Esophagus mucosa (tissue), 1 donor: ENCODE measurements at regions not wholly inside any gene's neighbourhood (a gene's known extent, or its start where the extent isn't known, plus 50 kb on each side); places are given as distances from the start of the nearest gene placed in this dataset.
"Not testable (repeated sequence)": the region's sequence is repeated elsewhere in the genome, so short reads cannot be mapped to it uniquely, and the experiment has no call there.

Source experiments
- ATAC-seq: fragments of 200-7000 bp; cut with Tn5 transposase; one replicate; pipeline ENCODE4 v1.9.1; 2020
- donor health status: DM: yes; HTN: yes; CAD: no.

DNA sequence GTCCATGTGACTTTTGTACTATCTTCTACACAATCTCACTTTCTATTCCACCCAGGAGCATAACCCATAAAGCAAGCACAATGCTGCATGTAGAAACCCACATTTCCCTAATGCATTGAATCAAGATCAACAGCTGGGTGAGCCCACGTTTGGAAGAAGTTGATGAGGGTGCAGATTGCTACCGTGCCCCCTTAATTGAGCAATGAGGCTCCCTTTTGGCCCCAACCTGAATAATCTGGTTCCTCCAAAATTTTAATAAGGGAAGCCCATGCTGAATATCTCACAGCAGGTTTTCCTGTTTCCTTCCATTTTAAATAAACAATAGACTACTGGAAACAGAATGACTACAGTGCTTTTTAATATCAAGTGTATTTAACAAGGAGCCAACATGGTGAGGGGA lies 403.6 kb upstream of the SGCG start:
- ATAC-seq, result no peak

DNA sequence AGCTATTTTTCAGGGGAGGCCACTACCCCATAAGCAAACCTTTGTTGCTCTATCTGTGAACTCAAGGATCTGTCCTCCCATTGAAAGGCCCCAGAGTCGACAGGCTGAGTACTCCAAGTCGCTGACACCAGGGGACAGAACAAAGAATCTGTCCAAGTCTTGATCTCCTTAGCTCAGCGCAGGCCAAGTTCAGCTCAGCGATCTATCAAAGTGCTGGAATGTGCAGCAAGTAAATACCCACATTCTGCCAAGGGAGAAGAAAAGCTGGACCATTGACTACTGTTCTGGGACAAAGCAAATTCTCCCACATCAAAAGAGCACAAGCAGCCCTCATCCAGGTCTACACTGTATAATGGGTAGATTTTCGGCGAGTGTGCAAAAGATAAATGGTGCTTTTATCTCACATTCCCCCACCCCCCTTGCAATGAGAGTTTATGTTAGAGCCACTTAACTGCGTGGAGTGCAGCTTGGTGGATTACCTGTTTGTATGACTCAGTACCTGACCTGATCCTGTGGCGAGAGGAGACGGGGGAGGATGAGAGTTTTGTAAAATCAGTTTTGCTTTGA lies 391.7 kb upstream of the SGCG start:
- peak; percentile 18 for ATAC-seq

DNA sequence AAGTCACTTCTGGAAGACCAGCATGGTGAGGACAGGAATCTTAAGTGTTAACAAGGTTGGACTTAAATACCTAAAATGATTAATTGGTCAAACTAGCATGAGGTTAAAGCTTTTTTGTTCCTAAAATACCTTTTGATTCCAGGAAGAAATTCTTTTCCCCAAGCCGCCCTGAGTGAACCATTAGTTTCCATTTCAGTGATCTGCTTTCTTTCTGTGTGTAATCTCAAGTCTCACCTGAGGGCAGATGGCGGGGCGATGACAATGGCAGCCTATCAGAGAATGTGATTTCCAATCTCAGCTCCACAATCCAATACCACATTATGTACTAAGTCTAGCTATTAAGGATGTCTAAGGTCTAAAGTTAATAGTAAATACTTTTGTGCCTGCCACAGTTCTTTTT lies 390.9 kb upstream of the SGCG start:
- ATAC-seq, result no peak

DNA sequence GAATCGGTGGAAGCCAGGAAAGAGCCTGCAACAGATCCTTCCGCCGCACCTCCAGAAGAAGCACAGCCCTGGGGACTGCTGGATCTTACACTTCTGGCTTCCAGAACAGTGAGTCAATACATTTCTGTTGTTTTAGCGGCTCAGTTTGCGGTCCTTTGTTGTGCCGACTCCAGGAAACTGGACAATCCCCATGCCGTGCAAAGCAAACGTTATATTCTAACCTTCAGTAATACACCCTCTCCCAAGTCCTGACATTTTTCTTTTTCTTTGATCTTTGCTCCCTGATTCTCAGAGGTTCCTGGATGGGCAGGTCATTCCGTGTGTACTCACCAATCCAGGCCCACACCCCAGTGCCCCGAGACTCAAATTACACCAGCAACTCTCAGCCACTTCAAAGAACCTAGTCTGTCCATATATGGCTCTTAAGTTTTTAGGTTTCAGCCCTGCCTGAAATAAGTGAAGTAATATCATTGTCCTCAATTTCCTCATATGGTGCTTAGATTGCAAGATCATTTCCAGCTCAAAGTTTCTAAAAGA lies 387.1 kb upstream of the SGCG start:
- peak; percentile 67 for ATAC-seq

DNA sequence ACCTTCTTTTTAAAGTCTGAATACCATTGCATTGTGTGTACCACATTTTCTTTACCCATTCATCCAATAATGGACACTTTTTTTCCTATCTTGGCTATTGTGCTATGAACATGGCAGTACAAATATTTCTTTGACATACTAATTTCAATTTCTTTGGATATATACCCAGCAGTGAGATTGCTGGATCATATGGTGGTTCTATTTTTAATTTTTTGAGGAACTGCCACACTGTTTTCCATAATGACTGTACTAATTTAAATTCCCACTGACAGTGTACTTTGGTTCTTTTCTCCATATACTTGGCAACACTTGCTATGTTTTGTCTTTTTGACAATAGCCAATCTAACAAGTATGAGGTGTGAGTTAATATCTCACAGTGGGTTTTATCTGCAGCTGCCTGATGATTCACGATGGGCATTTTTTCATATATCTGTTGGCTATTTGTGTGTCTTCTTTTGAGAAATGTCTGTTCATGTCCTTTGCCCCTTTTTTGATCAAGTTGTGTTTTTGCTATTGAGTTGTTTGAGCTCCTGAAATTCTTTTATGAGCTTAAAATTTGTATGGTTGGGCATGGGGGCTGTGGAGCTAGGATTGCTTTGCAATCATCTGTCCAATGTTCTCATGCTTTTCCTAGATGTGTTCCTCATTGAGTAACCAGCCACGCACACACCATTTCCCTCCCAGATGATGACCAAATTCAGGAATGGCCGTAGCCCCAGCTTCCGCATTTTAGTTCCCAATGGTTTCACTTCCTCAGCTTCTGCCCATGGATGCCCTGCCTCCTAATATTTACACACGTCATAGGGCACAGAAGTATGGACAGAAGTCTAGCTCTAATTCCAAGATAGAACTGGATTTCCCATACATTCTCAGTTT lies 380.0 kb upstream of the SGCG start:
- ATAC-seq, result no peak

DNA sequence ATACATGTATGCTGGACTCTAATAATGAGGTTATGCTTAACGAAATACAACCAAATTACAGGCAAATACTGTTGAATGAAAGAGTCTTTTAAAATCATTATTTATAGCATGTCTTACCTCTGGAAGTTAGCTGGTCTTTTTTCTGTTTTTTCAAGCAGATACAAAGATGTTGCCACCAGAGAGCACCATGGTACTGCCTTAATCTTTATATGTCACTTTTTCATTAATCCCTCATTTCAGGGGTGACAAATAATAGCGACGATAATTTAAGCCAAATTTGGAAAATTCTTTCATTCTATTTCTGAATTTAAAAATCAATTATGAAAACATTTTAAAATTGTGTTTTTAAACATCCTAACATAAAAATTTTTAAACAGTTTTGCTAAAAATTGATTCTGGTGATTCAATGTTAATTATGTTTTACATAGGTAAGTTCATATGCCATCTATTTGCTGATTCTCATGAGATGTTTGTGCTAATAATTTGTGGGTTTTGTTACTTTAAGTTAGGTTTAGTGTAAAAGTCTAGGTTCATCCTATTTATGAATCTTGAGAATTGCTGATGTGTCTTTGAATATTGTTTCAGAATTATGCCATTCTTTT lies 379.3 kb upstream of the SGCG start:
- ATAC-seq, result no peak

DNA sequence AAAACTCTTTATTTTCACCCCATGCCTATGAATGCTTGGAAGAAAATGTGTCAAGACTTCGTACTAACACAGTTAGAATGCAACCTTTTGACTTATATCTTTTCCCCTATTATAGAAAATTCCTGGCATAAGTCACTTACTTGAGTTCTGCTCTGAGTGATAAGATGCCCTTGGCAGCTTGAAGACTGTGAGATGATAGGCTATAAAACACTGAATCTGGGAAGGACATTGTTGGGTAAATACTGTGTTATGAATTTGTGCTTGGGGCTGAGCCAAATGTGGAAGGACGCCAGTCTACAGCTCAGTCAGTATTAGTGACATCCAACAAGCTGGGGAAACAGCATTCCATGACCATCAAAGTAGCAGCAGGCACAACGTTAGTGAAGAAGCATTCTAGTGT lies 368.0 kb upstream of the SGCG start:
- ATAC-seq, result no peak

DNA sequence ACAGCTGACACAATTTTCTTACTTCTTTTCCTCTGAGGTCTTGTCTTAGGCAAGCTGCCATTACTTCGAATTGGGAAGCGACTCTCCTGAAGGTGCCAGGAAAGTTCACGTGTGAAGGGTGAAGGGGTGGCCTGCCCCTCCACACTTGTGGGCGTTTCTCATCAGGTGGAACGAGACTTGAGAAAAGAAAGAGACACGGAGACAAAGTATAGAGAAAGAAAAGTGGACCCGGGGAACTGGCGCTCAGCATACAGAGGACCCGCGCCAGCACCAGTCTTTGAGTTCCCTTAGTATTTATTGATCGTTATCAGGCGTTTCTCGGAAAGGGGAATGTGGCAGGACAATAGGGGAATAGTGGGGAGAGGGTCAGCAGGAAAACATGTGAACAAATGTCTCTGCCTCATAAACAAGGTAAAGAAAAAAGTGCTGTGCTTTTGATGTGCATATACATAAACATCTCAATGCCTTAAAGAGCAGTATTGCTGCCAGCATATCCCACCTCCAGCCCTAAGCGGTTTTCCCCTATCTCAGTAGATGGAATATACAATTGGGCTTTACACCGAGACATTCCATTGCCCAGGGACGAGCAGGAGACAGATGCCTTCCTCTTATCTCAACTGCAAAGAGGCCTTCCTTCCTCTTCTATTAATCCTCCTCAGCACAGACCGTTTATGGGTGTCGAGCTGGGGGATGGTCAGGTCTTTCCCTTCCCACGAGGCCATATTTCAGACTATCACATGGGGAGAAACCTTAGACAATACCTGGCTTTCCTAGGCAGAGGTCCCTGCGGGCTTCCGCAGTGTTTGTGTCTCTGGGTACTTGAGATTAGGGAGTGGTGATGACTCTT lies 367.0 kb upstream of the SGCG start:
- ATAC-seq, result not testable (repeated sequence)

DNA sequence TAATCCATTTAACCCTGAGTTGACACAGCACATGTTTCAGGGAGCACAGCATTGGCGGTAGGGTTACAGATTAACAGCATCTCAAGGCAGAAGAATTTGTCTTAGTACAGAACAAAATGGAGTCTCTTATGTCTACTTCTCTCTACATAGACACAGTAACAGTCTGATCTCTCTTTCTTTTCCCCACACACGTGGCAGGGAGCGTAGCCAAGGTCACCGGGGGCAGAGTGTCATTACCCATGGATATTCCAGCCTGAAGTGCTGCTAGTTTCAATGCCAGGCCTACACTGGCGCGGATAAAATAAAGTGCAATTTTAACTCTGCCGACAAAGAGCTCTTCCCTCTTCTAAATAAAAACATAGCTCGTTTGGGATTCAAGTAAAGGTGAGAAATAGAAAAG lies 366.3 kb upstream of the SGCG start:
- not testable (repeated sequence) for ATAC-seq

DNA sequence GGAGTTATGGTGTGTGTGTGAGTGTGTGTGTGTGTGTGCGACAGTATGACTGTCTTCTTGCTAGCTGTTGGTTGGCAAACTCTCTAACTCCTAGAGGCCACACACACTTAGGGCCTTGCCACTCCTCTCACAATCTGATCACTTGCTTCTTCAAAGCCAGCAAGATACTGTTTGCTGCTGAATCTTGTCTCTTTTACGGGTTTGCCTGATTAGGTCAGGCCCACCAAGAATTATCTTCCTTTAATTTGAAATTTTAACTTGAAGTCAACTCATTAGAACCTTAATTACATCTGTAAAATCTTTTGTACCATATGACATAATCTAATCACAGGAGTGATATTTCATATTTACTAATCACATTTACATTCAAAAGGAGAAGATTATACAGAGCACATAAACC lies 359.2 kb upstream of the SGCG start:
- no peak for ATAC-seq

DNA sequence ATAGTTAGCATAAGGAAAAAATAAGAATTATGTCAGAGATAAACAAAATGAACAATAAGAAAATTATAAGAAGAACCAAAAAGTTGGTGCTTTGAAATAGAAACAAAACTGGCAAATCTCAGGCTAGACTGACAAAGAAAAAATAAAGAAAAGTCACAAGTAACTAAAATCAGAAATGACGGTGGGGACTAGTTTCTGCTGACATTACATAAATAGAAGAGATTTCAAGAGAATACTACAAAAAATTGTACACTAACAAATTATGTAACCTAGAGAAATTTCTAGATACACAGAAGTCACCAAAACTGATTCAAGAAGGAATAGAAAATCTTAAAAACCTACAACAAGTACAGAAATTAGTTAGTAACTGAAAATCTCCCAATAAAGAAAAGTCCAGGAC lies 355.6 kb upstream of the SGCG start:
- no peak for ATAC-seq

DNA sequence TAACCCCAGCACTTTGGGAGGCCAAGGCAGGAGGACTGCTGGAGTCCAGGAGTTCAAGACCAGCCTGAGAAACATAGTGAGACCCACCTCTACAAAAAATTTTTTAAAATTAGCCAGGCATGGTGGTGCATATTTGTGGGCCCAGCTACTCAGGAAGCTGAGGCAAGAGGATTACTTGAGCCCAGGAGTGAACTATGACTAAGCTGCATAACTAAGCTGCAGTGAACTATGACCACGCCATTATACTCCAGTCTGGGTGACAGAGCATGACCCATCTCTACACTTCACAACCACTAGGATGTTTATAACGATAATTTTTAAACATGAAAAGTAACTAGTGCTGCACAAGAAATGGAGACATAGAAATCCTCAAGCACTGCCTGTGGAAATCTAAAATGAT lies 352.7 kb upstream of the SGCG start:
- ATAC-seq, result peak; percentile 84

DNA sequence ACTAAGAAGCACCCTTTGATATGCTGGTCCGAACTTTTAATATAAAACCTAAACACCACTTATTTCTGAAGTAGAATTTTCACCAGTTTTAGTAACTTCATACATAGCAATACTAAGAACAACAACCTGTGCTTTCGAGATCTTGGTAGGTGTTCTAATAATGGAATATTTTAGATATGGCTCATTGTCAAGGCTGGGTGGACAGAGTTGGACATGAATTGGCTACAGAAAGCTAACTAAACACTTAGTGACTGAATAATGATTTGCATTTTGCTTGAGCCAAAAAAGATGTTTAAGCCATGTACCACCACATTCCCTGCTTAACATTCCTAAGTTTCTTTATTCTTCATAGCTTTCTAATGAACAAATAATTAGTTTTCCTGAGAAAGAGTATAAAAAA lies 344.3 kb upstream of the SGCG start:
- no peak for ATAC-seq

DNA sequence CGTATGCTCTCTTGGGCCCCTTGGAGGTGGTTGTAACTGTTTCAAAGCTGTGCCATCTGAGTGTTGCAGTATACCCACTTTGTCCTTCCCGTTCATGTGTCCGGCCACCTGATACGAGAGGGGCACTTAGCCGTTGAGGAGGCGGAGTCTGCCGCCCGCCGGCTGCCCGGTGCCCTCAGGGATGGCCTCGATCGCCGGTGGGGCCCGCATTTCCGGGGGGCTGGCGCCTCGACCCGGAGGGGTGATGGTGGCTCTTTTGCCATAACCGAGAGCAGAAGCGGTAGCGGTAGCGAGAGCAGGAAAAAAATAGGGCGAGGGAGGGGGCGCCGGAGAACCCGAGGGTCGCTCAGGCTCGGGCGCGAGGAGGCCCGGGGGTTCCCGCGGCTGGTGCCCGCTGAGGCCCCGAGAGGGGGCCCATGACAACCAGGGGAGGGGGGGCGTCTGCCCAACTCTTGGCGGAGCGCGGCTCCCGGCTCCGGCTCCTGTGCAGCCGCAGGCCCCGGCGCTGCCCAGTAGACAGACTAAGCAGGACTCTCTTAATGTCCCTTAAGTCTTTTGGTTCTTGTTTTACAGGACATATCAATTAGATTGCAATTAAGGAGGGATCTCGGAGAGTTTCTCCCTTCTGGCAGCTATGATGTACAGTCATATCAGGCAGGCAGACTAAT lies 342.7 kb upstream of the SGCG start:
- ATAC-seq, result no peak

DNA sequence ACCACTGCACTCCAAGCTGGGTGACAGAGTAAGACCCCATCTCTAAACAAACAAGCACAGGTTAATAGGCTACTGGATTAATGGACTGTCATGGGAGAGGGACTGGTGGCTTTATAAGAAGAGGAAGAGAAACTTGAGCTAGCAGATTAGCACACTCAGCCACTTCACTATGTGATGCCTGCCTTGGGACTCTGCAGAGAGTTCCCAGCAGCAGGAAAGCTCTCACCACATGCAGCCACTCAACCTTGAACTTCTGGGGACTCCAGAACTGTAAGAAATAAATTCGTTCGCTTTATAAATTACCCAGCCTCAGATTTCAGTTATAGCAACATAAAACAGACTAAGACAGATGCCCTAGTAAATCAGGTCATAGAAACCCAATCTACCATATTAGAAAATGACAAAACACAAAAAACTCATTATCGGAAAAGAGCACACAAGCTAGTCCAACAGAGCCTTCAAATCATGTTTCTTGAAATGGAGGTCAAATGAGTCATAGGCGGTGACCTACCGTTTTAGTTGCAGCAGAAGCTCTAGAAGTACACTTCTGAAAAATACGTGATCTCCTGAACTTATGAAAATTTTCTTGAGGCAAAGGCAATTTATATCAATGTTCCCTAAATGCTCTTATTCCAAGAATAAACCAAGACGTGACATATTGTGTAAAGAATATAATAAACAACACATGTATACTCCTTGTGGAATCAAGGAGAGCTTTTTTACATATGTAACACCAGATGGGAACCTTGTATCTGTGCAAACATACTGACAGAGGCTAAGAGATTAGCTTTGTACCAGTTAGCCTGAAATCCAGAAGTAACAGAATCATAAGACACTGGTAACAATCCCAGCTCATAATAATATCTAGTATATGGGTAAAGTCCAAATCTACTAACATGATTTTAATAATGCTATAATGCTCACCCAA lies 340.9 kb upstream of the SGCG start:
- no peak for ATAC-seq

DNA sequence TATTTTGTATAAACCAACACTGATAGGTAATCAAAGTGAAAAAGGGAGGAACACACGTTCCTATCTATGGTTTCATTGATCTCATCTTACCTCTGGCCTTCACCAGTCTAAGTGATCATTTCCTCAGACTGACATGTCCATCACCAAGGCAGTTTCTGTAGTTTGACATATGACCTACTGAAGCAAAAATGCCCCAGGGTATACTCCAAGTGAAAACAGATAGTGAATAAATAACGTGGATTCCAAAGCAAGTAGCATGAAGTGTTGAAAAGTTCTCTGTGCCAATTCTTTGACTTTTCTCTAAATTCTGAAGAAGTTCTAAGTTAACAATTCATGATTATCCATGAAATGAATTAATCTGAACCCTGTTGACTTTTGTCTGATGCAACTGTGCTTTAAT lies 334.2 kb upstream of the SGCG start:
- no peak for ATAC-seq

DNA sequence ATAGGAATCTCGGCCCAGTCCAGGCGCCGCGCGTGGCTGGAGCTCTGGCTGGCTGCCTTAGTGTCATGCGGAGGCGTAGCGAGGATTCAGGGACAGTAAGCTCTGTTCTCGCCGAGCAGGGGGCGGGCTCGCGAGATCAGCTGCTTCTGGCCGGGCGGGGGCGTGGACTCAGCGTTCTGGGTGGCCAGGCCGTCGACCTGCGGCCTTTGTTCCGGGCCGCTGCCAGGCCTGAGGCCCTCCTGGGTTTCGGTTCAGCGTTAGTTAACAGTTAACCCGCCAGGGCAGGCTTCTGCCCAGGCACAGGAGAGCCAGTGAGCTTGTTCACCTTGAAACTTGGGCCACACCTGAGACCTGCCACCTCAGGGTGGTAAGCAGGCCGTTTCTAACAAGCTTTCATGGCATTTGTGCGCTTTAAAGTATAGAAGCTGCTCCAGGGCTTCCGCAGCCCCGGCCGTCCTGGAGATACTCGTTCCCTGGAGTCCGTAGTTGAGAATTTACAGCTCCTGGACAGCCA lies 332.2 kb upstream of the SGCG start:
- no peak for ATAC-seq

DNA sequence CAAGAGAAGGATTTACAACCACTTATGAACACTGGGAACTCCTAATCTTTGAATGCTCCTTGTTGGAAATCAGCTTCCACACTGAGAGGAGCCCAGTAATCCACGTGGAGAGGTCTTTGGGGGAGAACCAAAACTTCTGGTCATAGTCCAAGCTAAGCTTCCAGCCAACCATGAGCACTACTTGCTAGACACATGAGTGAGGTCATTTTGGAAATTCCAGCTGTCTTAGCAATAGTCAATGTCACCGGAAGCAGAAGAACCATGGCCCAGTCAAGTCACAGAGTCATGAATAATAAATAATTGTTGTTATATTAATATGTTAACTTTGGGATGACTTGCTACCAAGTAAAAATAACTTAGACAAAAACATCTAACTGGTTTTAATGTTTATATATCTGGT lies 324.9 kb upstream of the SGCG start:
- no peak for ATAC-seq

DNA sequence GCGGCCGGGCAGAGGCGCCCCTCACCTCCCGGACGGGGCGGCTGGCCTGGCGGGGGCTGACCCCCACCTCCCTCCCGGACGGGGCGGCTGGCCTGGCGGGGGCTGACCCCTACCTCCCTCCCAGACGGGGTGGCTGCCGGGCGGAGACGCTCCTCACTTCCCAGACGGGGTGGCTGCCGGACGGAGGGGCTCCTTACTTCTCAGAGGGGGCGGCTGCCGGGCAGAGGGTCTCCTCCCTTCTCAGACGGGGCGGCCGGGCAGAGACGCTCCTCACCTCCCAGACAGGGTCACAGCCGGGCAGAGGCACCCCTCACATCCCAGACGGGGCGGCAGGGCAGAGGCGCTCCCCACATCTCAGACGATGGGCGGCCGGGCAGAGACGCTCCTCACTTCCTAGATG lies 321.8 kb upstream of the SGCG start:
- not testable (repeated sequence) for ATAC-seq

DNA sequence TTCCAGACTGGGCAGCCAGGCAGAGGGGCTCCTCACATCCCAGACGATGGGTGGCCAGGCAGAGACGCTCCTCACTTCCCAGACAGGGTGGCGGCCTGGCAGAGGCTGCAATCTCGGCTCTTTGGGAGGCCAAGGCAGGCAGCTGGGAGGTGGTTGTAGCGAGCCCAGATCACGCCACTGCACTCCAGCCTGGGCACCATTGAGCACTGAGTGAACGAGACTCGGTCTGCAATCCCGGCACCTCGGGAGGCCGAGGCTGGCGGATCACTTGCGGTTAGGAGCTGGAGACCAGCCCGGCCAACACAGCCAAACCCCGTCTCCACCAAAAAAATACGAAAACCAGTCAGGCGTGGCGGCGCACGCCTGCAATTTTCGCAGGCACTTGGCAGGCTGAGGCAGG lies 321.4 kb upstream of the SGCG start:
- ATAC-seq, result not testable (repeated sequence)

DNA sequence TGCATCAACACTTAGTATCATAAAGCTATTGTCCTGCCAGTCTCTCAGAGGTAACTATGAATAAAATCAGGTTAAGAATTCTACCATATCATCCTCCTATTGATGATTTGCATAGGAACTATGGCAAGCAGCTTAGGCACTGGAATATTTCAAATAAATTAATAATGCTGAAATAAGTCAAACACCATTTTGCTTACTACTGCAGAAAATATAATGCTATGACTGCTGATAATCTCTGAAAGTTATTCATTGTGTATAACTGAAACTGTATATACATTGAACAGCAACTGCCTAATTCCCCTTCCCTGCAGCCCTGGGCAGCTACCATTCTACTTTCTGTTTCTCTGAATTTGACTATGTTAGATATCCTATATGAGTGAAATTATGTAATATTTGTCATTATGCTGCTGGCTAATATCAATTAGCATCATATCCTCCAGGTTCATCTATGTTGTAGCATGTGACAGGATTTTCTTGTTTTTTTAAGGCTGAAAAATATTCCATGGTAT lies 318.8 kb upstream of the SGCG start:
- no peak for ATAC-seq
